ENCODE measurements at regions not wholly inside any gene's neighbourhood (a gene's known extent, or its start where the extent isn't known, plus 50 kb on each side); places are given as distances from the start of the nearest gene placed in this dataset.

DNA sequence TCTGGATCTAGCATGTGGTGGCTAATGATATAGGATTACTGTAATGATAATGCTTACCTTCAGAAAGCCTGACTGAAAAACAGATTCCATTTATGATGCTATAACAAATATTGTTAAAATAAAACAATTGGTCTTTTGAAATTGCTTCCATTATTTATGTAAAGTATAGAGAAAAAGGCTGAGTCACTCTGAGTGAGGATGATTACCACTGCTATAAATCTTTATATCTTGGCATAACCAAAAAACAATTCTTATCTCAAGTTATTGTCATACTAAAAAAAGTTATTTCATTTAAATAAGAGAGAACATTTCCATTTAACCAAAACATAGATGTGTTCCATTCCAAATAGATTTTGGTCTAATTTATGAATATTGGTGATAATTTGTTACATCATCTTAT lies 53.0 kb upstream of the DST start:
- no peak overlapping the region for H3K27ac Mint-ChIP-seq
- DNase-seq (no peak), ATAC-seq (ENCODE audit: low read depth in 2 of 2) (no peak)
- no peaks in the 10 kb centered on the region for H3K27me3 ChIP-seq (ENCODE audit: control insufficient read depth, insufficient read depth, low read length)
- no peaks in the 10 kb centered on the region for H3K4me1 ChIP-seq (ENCODE audit: control insufficient read depth, insufficient read depth, low read length, poor library complexity, severe bottlenecking)
- H3K4me1 Mint-ChIP-seq: no peaks in the 10 kb centered on the region
- H3K4me3 ChIP-seq (ENCODE audit: low read depth, low read length): no peak overlapping the region
- H3K9me3 ChIP-seq (ENCODE audit: control insufficient read depth in 2 of 2, low read length in 2 of 2): no peaks in the 10 kb centered on the region
- H3K9me3 Mint-ChIP-seq: peaks cover 0 to 1% (median 0%) of the 10 kb centered on the region in 7 donors
- H3K36me3 ChIP-seq (ENCODE audit: control insufficient read depth, insufficient read depth, low read length): no peaks in the 10 kb centered on the region
- H3K4me3 Mint-ChIP-seq: no peak overlapping the region
- H3K27me3 Mint-ChIP-seq: no peaks in the 10 kb centered on the region
- no peaks in the 10 kb centered on the region for H3K36me3 Mint-ChIP-seq
- no peak overlapping the region for H3K27ac ChIP-seq (ENCODE audit: insufficient read depth, low read length, poor library complexity, severe bottlenecking)

DNA sequence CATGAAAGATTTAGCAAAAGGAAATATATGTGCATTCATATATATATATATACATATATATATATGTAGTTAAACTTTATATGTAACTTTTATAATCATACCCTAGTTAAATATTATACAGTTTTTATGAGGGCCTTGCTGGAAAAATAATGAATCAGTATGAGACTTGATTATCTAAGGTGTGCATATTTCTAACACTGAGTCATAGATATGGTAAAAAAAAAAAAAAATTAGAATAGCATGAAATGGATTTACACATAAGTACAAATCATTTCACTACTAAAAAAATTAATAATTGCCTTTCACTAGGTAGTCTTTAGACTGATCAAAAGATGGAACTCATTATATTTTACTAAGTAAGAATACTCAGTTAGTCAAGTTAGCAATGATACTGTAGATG lies 51.3 kb upstream of the DST start:
- H3K4me3 ChIP-seq (ENCODE audit: low read depth, low read length): no peak overlapping the region
- Mint-ChIP-seq H3K27me3 (no peaks in the 10 kb centered on the region), H3K4me3 (no peak overlapping the region), H3K9me3 (peaks cover 0 to 1% (median 0%) of the 10 kb centered on the region in 7 donors), H3K4me1 (no peaks in the 10 kb centered on the region), H3K36me3 (no peaks in the 10 kb centered on the region), H3K27ac (no peak overlapping the region)
- DNase-seq: no peak
- no peaks in the 10 kb centered on the region for H3K9me3 ChIP-seq (ENCODE audit: control insufficient read depth in 2 of 2, low read length in 2 of 2)
- no peaks in the 10 kb centered on the region for H3K36me3 ChIP-seq (ENCODE audit: control insufficient read depth, insufficient read depth, low read length)
- no peak overlapping the region for H3K27ac ChIP-seq (ENCODE audit: insufficient read depth, low read length, poor library complexity, severe bottlenecking)
- H3K4me1 ChIP-seq (ENCODE audit: control insufficient read depth, insufficient read depth, low read length, poor library complexity, severe bottlenecking): no peaks in the 10 kb centered on the region
- ATAC-seq (ENCODE audit: low read depth in 2 of 2): no peak
- no peaks in the 10 kb centered on the region for H3K27me3 ChIP-seq (ENCODE audit: control insufficient read depth, insufficient read depth, low read length)

DNA sequence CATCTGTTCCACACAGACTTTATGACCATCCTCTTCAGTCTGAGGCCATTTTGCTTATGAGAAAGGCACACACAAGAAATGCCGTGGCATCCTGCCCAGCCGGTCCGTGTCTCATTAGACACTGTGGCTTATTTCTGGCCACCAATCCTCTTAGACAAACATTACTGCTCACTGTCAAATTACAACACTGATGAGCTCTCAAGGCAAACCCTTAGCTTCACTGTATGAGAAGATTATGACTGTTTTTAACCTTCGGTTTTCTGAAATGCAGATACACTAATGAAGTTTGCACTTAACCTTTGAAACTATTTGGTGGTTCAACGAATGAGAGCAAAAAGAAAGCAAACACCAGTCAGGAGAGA lies 50.5 kb upstream of the DST start:
- Histone ChIP-seq H3K27ac (ENCODE audit: insufficient read depth, low read length, poor library complexity, severe bottlenecking) (no peak overlapping the region), H3K36me3 (ENCODE audit: control insufficient read depth, insufficient read depth, low read length) (no peaks in the 10 kb centered on the region), H3K4me1 (ENCODE audit: control insufficient read depth, insufficient read depth, low read length, poor library complexity, severe bottlenecking) (no peaks in the 10 kb centered on the region), H3K4me3 (ENCODE audit: low read depth, low read length) (no peak overlapping the region), H3K9me3 (ENCODE audit: control insufficient read depth in 2 of 2, low read length in 2 of 2) (no peaks in the 10 kb centered on the region), H3K27me3 (ENCODE audit: control insufficient read depth, insufficient read depth, low read length) (no peaks in the 10 kb centered on the region)
- H3K27me3 Mint-ChIP-seq: no peaks in the 10 kb centered on the region
- no peaks in the 10 kb centered on the region for H3K36me3 Mint-ChIP-seq
- H3K4me1 Mint-ChIP-seq: peaks cover 0 to 2% (median 0%) of the 10 kb centered on the region in 4 donors
- DNase-seq: no peak
- H3K27ac Mint-ChIP-seq: no peak overlapping the region
- no peak for ATAC-seq (ENCODE audit: low read depth in 2 of 2)
- peaks cover 0 to 1% (median 0%) of the 10 kb centered on the region in 7 donors for H3K9me3 Mint-ChIP-seq
- H3K4me3 Mint-ChIP-seq: no peak overlapping the region

DNA sequence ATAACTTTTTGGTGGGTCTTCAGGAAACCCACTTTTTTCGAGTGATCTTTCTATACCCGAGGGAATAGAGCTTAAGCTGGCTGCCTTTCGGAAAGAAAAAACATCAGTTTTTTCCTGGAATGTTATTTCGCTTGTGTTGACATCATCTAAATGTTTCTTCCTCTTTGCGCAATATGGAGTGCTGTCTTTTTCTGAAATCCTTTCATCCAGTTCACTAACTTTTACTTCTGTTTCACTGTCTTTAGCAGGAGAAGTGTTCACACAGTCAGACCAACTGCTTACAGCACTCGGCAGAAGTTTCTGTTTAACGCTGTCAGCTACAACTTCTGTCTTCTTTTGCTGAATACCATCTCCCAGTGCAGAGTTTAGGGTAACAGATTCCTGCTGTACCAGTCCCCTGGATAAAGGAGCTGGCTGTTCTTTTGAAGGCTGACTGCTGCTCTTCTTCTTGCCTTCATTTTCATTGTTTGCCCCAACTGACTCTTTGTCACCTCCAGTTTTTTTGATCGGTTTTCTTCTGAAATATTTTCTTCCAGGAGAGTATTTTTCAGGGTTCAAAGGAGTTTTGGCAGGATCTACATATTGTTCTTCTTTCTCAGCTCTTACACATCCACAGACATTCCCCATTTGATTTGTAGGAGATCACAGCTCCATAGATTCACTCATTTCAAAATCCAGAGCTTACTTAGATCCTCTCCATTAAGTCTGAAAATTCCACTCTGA lies 50.0 kb upstream of the DST start:
- no peak overlapping the region for H3K27ac Mint-ChIP-seq
- no peak overlapping the region for H3K4me3 Mint-ChIP-seq
- DNase-seq: no peak
- no peaks in the 10 kb centered on the region for H3K36me3 ChIP-seq (ENCODE audit: control insufficient read depth, insufficient read depth, low read length)
- H3K9me3 Mint-ChIP-seq: peaks cover 0 to 1% (median 0%) of the 10 kb centered on the region in 7 donors
- H3K4me1 ChIP-seq (ENCODE audit: control insufficient read depth, insufficient read depth, low read length, poor library complexity, severe bottlenecking): no peaks in the 10 kb centered on the region
- H3K27me3 Mint-ChIP-seq: no peaks in the 10 kb centered on the region
- no peaks in the 10 kb centered on the region for H3K36me3 Mint-ChIP-seq
- no peak overlapping the region for H3K4me3 ChIP-seq (ENCODE audit: low read depth, low read length)
- H3K4me1 Mint-ChIP-seq: peaks cover 0 to 2% (median 0%) of the 10 kb centered on the region in 4 donors
- H3K27ac ChIP-seq (ENCODE audit: insufficient read depth, low read length, poor library complexity, severe bottlenecking): no peak overlapping the region
- no peaks in the 10 kb centered on the region for H3K9me3 ChIP-seq (ENCODE audit: control insufficient read depth in 2 of 2, low read length in 2 of 2)
- no peak for ATAC-seq (ENCODE audit: low read depth in 2 of 2)
- H3K27me3 ChIP-seq (ENCODE audit: control insufficient read depth, insufficient read depth, low read length): no peaks in the 10 kb centered on the region

All from CD4-positive, CD25-positive, alpha-beta regulatory T cell (primary cell).